ENCODE measurements at regions not wholly inside any gene's neighbourhood (a gene's known extent, or its start where the extent isn't known, plus 50 kb on each side); places are given as distances from the start of the nearest gene placed in this dataset.
"Not testable (repeated sequence)": the region's sequence is repeated elsewhere in the genome, so short reads cannot be mapped to it uniquely, and the experiment has no call there.

DNA sequence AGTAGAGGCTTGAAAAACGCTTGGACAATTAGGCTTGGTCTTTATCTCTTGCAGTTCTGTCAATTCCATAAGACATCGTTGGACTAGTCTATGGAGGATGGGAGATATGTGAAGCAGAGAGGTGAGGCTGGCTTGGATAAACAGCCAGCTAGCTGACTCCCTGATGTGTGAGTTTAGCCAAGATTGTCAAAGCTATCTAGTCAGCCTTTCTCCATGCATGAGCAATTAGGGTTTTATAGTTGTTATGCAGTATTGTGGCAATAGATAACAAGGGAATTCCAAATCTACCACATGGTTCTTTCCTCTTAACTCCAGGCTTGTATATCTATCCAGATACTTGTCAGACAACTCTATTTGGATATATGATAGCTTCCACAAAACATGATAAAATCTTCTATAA, 153.6 kb upstream of the NRXN3 start:
- no peaks in the 10 kb centered on the region for H3K9me3 ChIP-seq (ENCODE audit: insufficient read depth, low read depth, low read length)
- no peaks in the 10 kb centered on the region for H3K27me3 ChIP-seq (ENCODE audit: insufficient read depth, low read length)
- WGBS, result 84% methylated on average over 2 of the region's 2 CpGs
- H3K4me1 ChIP-seq (ENCODE audit: insufficient read depth, low read length), result no peaks in the 10 kb centered on the region
- no peak overlapping the region for H3K4me3 ChIP-seq (ENCODE audit: low read length)
- H3K27ac ChIP-seq (ENCODE audit: low read depth, low read length), result no peak overlapping the region
- no peaks in the 10 kb centered on the region for H3K36me3 ChIP-seq (ENCODE audit: insufficient read depth, low read length)
- no peak overlapping the region for H3K9ac ChIP-seq (ENCODE audit: low read depth, low read length)

DNA sequence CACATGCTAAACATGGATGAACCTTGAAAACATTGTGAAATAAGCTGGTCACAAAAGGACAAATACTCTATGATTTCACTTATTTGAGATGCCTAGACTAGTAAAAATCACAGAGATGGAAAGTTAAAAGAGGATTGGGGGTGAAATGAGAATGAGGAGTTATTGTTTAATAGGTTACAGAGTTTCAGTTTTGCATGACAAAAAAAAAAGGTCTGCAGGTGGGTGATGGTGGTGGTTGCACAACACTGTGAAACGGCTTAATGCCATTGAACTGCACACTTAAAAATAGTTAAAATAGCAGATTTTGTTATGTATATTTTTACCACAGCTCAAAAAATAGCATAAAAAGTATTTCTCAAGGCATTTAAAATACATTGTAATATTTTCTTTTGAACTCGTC, 151.9 kb upstream of the NRXN3 start:
- Histone ChIP-seq H3K27ac (ENCODE audit: low read depth, low read length) (no peak overlapping the region), H3K9ac (ENCODE audit: low read depth, low read length) (no peak overlapping the region), H3K27me3 (ENCODE audit: insufficient read depth, low read length) (no peaks in the 10 kb centered on the region), H3K9me3 (ENCODE audit: insufficient read depth, low read depth, low read length) (no peaks in the 10 kb centered on the region), H3K4me3 (ENCODE audit: low read length) (no peak overlapping the region), H3K4me1 (ENCODE audit: insufficient read depth, low read length) (no peaks in the 10 kb centered on the region), H3K36me3 (ENCODE audit: insufficient read depth, low read length) (no peaks in the 10 kb centered on the region)
- no CpG with 5 or more reads among the region's 2 CpGs for WGBS

DNA sequence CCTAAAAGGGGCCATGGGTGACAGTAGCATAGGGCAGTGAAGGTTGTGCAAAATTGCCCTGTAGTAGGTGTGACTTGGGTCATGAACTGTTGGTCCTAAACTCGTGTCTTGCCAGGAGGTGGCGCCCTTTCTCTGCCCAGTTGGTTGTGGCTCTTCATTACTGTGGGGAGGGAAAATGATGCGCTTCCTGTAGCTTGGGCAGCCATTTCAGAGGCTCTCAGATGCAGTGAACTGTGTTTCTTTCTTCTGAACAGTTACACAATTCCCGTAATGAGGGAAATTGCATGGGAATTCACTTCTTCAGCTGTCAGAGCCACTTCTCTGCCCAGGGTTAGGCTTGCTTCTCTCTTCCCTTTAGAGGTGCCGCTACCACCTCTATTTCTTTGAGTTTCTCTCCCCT, 148.1 kb upstream of the NRXN3 start:
- Histone ChIP-seq H3K27ac (ENCODE audit: low read depth, low read length) (no peak overlapping the region), H3K4me1 (ENCODE audit: insufficient read depth, low read length) (no peaks in the 10 kb centered on the region), H3K9ac (ENCODE audit: low read depth, low read length) (no peak overlapping the region), H3K4me3 (ENCODE audit: low read length) (no peak overlapping the region), H3K36me3 (ENCODE audit: insufficient read depth, low read length) (no peaks in the 10 kb centered on the region), H3K9me3 (ENCODE audit: insufficient read depth, low read depth, low read length) (no peaks in the 10 kb centered on the region), H3K27me3 (ENCODE audit: insufficient read depth, low read length) (no peaks in the 10 kb centered on the region)
- 53% methylated on average over 5 of the region's 5 CpGs for whole genome bisulfite sequencing

DNA sequence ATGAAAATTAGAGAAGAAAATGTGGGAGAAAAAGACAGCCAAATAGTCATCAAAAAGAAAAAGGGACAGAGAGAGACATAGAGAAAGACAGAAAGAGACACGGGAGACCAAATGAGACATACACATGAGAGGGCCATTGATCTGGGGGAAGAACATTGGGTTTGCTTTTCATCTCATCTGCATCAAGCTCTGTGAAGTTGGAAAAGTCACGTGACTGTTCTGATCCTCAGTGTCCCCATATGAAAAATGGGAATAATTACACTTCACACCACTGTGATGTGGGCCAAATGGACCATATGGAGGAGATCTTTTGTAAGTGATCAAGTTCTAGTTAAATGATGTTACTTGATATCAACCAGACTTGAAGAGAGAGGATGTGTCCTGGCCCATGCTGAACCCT, 147.1 kb upstream of the NRXN3 start:
- no peak overlapping the region for H3K27ac ChIP-seq (ENCODE audit: low read depth, low read length)
- WGBS, result over 99% methylated on average over 2 of the region's 2 CpGs
- no peaks in the 10 kb centered on the region for H3K27me3 ChIP-seq (ENCODE audit: insufficient read depth, low read length)

DNA sequence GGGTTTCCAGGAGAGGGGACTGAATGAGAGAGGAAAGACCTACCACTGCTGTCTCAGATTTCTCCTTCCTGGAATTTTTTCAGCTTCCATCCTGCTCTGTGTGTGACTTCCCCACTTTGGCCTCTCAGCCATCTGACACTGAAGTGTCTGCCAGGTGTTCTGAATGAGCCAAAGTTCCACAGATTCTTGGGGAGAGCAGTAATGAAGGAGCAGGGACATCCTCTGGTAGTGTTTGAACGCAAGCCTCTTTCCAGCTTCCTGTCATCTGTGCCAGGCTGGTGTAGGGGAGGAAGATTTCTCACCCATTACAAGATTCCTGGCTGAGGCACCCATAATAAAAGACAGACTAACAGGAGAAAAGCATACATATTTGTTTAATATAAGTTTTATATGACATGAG, 141.7 kb upstream of the NRXN3 start:
- no peaks in the 10 kb centered on the region for H3K27me3 ChIP-seq (ENCODE audit: insufficient read depth, low read length)
- H3K4me1 ChIP-seq (ENCODE audit: insufficient read depth, low read length), result peaks cover 4% of the 10 kb centered on the region; the same call in 1 of the 2 replicates
- no peak overlapping the region for H3K27ac ChIP-seq (ENCODE audit: low read depth, low read length)
- no peak overlapping the region for H3K9ac ChIP-seq (ENCODE audit: low read depth, low read length)
- H3K36me3 ChIP-seq (ENCODE audit: insufficient read depth, low read length), result no peaks in the 10 kb centered on the region
- WGBS, result 100% methylated on average over 1 of the region's 1 CpG
- no peaks in the 10 kb centered on the region for H3K9me3 ChIP-seq (ENCODE audit: insufficient read depth, low read depth, low read length)
- no peak overlapping the region for H3K4me3 ChIP-seq (ENCODE audit: low read length)

More for the DNA sequence above, 147.1 kb upstream of the NRXN3 start:
- no peak overlapping the region for H3K9ac ChIP-seq (ENCODE audit: low read depth, low read length)
- no peaks in the 10 kb centered on the region for H3K9me3 ChIP-seq (ENCODE audit: insufficient read depth, low read depth, low read length)
- H3K4me1 ChIP-seq (ENCODE audit: insufficient read depth, low read length), result no peaks in the 10 kb centered on the region
- no peaks in the 10 kb centered on the region for H3K36me3 ChIP-seq (ENCODE audit: insufficient read depth, low read length)
- H3K4me3 ChIP-seq (ENCODE audit: low read length), result no peak overlapping the region

DNA sequence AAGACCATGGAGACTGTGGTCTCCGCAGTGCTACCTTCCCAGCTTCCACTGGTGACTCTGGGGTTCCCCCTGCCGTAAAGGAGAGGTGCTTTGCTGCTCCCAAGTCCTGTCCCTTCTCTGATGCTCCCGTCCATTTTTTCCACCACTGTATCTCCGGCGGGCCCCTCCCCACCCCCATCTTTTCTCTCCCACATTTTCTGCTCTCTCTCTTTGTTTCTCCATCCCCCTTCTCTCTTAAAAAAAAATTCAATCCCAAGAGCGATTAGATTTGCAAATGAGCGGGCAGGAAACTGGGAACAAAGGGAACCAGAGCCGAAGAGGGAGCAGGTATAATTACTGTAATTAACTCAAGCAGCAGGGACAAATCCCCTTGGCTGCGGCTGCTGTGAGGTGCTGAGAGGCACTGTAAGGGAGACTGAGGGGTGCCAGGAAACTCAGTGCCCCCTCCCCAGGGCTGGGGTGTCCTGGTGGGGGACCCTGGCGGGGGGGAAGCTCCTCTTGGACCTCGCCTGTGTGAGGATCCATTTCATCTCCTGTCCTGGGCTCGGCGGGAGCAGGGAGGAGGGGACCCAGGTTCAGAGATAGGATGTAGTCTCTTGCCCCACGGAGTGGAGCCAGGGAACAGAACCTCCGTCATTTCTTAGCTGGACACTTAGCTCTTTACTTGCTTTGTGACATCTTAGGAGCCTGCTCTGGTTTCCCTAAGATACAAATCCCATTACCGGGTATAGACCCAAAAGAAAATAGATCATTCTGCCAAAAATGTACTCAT, 140.4 kb upstream of the NRXN3 start:
- H3K36me3 ChIP-seq (ENCODE audit: insufficient read depth, low read length), result no peaks in the 10 kb centered on the region
- H3K9me3 ChIP-seq (ENCODE audit: insufficient read depth, low read depth, low read length), result no peaks in the 10 kb centered on the region
- peak overlapping the region; percentile 37; the same call in 1 of the 2 replicates for H3K9ac ChIP-seq (ENCODE audit: low read depth, low read length)
- H3K4me3 ChIP-seq (ENCODE audit: low read length), result peak overlapping the region; percentile 21; the same call in 1 of the 2 replicates
- peak overlapping the region; percentile 72; the same call in 1 of the 2 replicates for H3K27ac ChIP-seq (ENCODE audit: low read depth, low read length)
- 29% methylated on average over 16 of the region's 16 CpGs for WGBS
- no peaks in the 10 kb centered on the region for H3K27me3 ChIP-seq (ENCODE audit: insufficient read depth, low read length)
- peaks cover 4% of the 10 kb centered on the region; the same call in 1 of the 2 replicates for H3K4me1 ChIP-seq (ENCODE audit: insufficient read depth, low read length)

DNA sequence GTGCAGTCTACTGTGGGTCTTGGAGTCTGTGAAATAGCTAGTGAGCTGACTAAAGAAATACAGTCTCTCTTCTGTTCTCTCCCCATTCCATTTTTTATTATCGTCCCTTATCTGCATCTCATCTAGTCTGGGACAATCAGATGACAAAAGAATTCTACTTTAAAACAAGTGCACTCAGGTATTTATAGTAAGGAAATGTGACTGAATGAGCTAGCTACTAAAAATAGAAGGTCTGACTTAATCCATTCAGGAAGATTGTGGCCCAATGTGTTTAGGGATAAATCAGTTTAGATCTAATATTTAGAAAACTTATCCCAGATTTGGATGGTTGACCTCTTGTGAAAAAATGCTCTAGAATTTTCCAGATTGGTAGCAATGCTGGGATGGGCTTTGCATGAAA, 126.8 kb upstream of the NRXN3 start:
- H3K9ac ChIP-seq (ENCODE audit: low read depth, low read length), result no peak overlapping the region
- no peaks in the 10 kb centered on the region for H3K27me3 ChIP-seq (ENCODE audit: insufficient read depth, low read length)
- H3K4me1 ChIP-seq (ENCODE audit: insufficient read depth, low read length), result no peaks in the 10 kb centered on the region
- H3K36me3 ChIP-seq (ENCODE audit: insufficient read depth, low read length), result no peaks in the 10 kb centered on the region
- H3K9me3 ChIP-seq (ENCODE audit: insufficient read depth, low read depth, low read length), result no peaks in the 10 kb centered on the region
- no peak overlapping the region for H3K4me3 ChIP-seq (ENCODE audit: low read length)
- WGBS, result 88% methylated on average over 1 of the region's 1 CpG
- no peak overlapping the region for H3K27ac ChIP-seq (ENCODE audit: low read depth, low read length)

DNA sequence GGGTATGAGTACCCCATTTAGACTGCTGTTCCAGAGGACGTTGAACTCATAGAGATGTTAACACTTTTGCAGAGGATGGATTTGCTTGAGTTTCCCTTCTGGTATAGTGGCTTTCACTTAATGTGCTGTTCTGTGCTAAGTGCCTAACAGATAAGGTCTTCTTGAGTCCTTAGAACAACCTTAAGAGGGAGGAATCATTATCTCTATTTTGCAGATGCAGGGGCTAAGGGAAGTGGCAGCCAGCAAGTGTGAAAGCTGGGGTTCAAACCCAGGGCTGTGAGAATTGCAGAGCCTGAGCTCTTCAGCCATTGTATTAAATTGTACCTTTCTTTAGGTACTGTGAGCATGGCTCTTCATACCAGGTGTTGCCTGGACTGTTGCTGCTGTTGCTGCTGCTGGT, 122.1 kb upstream of the NRXN3 start:
- Histone ChIP-seq H3K9ac (ENCODE audit: low read depth, low read length) (no peak overlapping the region), H3K9me3 (ENCODE audit: insufficient read depth, low read depth, low read length) (no peaks in the 10 kb centered on the region), H3K4me1 (ENCODE audit: insufficient read depth, low read length) (no peaks in the 10 kb centered on the region), H3K27me3 (ENCODE audit: insufficient read depth, low read length) (no peaks in the 10 kb centered on the region), H3K27ac (ENCODE audit: low read depth, low read length) (no peak overlapping the region), H3K4me3 (ENCODE audit: low read length) (no peak overlapping the region), H3K36me3 (ENCODE audit: insufficient read depth, low read length) (no peaks in the 10 kb centered on the region)
- WGBS, result 73% methylated on average over 1 of the region's 1 CpG

DNA sequence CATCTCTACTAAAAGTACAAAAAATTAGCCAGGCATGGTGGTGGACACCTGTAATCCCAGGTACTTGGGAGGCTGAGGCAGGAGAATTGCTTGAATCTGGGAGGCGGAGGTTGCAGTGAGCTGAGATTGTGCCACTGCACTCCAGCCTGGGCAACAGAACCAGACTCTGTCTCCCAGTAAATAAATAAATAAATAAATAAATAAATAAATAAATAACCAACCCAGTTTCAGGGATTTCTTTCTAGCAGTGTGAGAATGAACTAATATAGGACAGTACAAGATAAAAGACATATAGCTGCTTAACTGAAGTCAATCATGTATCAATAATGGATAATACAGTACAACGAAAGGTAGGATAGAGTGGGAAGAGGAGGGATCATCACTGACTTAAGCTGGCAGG, 113.3 kb upstream of the NRXN3 start:
- not testable (repeated sequence) for H3K9ac ChIP-seq (ENCODE audit: low read depth, low read length); H3K9me3 ChIP-seq (ENCODE audit: insufficient read depth, low read depth, low read length); H3K27me3 ChIP-seq (ENCODE audit: insufficient read depth, low read length); H3K4me1 ChIP-seq (ENCODE audit: insufficient read depth, low read length); H3K27ac ChIP-seq (ENCODE audit: low read depth, low read length); H3K4me3 ChIP-seq (ENCODE audit: low read length); H3K36me3 ChIP-seq (ENCODE audit: insufficient read depth, low read length)
- WGBS, result 86% methylated on average over 2 of the region's 2 CpGs

DNA sequence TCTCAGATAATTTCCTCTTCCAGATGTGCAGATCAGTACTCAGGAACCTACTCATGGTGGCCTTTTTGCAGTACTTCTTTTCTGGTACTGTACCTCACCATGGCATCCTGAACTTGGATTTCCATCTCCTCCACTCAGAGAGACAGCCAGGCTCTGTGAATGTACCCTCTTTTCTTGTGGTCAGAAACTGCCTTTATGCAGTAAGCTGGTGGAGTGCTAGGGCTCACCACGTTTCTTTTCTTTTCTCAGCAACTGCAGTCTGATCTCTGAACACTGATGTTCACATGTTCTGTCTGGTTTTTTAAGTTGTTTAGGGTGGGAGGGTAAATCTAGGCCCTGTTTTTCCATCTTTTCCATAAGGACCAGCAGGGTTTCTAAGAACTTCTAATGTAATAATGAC, 99.8 kb upstream of the NRXN3 start:
- H3K4me1 ChIP-seq (ENCODE audit: insufficient read depth, low read length), result no peaks in the 10 kb centered on the region
- H3K4me3 ChIP-seq (ENCODE audit: low read length), result no peak overlapping the region
- no peak overlapping the region for H3K27ac ChIP-seq (ENCODE audit: low read depth, low read length)
- no peaks in the 10 kb centered on the region for H3K27me3 ChIP-seq (ENCODE audit: insufficient read depth, low read length)
- H3K9me3 ChIP-seq (ENCODE audit: insufficient read depth, low read depth, low read length), result no peaks in the 10 kb centered on the region
- no peak overlapping the region for H3K9ac ChIP-seq (ENCODE audit: low read depth, low read length)
- no peaks in the 10 kb centered on the region for H3K36me3 ChIP-seq (ENCODE audit: insufficient read depth, low read length)
- 89% methylated on average over 1 of the region's 1 CpG for WGBS

DNA sequence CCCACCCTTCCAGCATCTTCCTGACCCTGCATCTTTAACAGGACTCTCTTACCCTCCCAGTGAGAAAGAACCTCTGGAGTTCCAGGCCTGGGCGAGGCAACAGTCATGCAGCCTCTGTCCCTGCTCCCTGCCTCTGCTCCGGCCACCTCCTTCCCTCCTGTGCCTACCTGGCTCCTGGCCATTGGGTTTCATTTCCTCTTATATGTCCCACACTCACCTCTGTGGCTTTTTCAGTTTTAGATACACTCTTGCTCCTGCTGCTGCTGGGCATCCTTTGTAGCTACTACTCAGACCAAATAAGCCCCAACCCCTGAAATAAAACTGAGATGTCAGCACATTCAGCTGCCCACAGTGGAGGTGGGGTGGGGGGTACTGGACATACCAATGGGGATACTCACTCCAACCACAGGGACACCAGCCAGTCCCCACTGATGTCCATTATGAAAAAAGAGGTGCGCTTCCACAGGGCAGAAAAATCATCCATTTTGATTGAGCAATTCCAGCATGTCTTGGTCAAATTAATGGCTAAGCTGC, 99.1 kb upstream of the NRXN3 start:
- H3K4me1 ChIP-seq (ENCODE audit: insufficient read depth, low read length), result no peaks in the 10 kb centered on the region
- H3K4me3 ChIP-seq (ENCODE audit: low read length), result no peak overlapping the region
- no peak overlapping the region for H3K27ac ChIP-seq (ENCODE audit: low read depth, low read length)
- H3K36me3 ChIP-seq (ENCODE audit: insufficient read depth, low read length), result no peaks in the 10 kb centered on the region
- H3K9me3 ChIP-seq (ENCODE audit: insufficient read depth, low read depth, low read length), result no peaks in the 10 kb centered on the region
- H3K27me3 ChIP-seq (ENCODE audit: insufficient read depth, low read length), result no peaks in the 10 kb centered on the region
- H3K9ac ChIP-seq (ENCODE audit: low read depth, low read length), result no peak overlapping the region
- WGBS, result 91% methylated on average over 3 of the region's 3 CpGs
